OCI-LY3 (cell line): ENCODE measurements at regions not wholly inside any gene's neighbourhood (a gene's known extent, or its start where the extent isn't known, plus 50 kb on each side); places are given as distances from the start of the nearest gene placed in this dataset.

Experiments used
- H2AFZ ChIP-seq: fragments of 200-600, 300-600 bp; shearing (Covaris generic); 2 replicates; pipeline ENCODE4 v1.6.0; 2014; ENCODE audit warnings: antibody characterized with exemption, low read depth, low read length
- H3K27ac ChIP-seq: fragments of 200-600, 300-600 bp; sonication (generic); 2 replicates; pipeline ENCODE4 v1.5.1; 2014; ENCODE audit warnings: mild to moderate bottlenecking, low read length, moderate library complexity, mixed read lengths
- H3K27me3 ChIP-seq: fragments of 200-600, 300-600 bp; sonication (generic); 2 replicates; pipeline ENCODE4 v1.6.1; 2014; ENCODE audit warnings: low read depth, low read length, mixed read lengths
- H3K36me3 ChIP-seq: fragments of 200-600, 300-600 bp; sonication (generic); replicated peaks from 2 replicates; pipeline ENCODE3; 2014; ENCODE audit warnings: low read depth, low read length, mixed read lengths
- H3K4me1 ChIP-seq: fragments of 300-600, 200-600 bp; sonication (generic); 2 replicates; pipeline ENCODE4 v1.6.1; 2014; ENCODE audit warnings: low read length, mixed read lengths
- H3K4me2 ChIP-seq: fragments of 200-600, 300-600 bp; sonication (generic); 2 replicates; pipeline ENCODE4 v1.6.1; 2014; ENCODE audit warnings: low read length, mixed read lengths
- H3K4me3 ChIP-seq: fragments of 300-600, 200-600 bp; sonication (generic); 2 replicates; pipeline ENCODE4 v1.5.1; 2014; ENCODE audit warnings: antibody characterized with exemption, mild to moderate bottlenecking, low read length, moderate library complexity
- H3K79me2 ChIP-seq: fragments of 300-600, 200-600 bp; shearing (Covaris generic); 2 replicates; pipeline ENCODE4 v1.6.1; 2014; ENCODE audit warnings: mild to moderate bottlenecking, low read length, mixed read lengths
- H3K9ac ChIP-seq: fragments of 300-600, 200-600 bp; shearing (Covaris generic); 2 replicates; pipeline ENCODE4 v1.6.0; 2014; ENCODE audit warnings: mild to moderate bottlenecking, low read length, moderate library complexity
- H3K9me3 ChIP-seq: fragments of 200-600, 300-600 bp; shearing (Covaris generic); 2 replicates; pipeline ENCODE4 v1.6.1; 2014; ENCODE audit warnings: low read length, mixed read lengths; ENCODE audit not compliant: insufficient read depth
- H4K20me1 ChIP-seq: fragments of 200-600, 300-600 bp; sonication (generic); 2 replicates; pipeline ENCODE4 v1.6.1; 2016; ENCODE audit warnings: low read length, mixed read lengths; ENCODE audit not compliant: insufficient read depth
- EZH2phosphoT487 ChIP-seq: fragments of 200-600 bp; shearing (Covaris generic); IDR thresholded peaks from 2 replicates; pipeline ENCODE4 v1.6.1; 2018; ENCODE audit warnings: antibody characterized with exemption, mixed run types, low read depth
- TF ChIP-seq, protein P1 (sequence below): fragments of 200-600, 300-600 bp; sonication (generic); IDR thresholded peaks from 2 replicates; pipeline ENCODE4 v1.5.1; 2014; ENCODE audit warnings: antibody characterized with exemption, low read length, low read depth

DNA sequence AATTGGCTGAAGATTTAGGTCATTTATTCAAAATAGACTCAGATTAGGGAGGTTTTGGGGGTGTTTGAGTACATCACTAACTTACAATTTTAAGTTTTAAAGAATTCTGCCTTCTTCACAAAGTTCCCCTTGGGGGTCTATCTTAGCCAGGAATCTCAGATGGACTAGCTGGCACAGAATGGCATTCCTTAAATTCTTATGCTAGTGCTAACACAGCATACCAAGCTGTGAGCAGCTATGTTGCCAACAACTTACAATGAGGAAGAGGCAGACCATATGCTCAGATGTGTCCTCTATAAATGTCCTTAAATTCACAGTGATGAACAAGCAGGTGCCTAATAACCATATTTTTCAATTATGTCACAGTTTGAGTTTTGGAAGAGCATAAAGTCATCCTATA, 60.9 kb upstream of the NPHP3 start:
- TF ChIP-seq, protein P1, sequence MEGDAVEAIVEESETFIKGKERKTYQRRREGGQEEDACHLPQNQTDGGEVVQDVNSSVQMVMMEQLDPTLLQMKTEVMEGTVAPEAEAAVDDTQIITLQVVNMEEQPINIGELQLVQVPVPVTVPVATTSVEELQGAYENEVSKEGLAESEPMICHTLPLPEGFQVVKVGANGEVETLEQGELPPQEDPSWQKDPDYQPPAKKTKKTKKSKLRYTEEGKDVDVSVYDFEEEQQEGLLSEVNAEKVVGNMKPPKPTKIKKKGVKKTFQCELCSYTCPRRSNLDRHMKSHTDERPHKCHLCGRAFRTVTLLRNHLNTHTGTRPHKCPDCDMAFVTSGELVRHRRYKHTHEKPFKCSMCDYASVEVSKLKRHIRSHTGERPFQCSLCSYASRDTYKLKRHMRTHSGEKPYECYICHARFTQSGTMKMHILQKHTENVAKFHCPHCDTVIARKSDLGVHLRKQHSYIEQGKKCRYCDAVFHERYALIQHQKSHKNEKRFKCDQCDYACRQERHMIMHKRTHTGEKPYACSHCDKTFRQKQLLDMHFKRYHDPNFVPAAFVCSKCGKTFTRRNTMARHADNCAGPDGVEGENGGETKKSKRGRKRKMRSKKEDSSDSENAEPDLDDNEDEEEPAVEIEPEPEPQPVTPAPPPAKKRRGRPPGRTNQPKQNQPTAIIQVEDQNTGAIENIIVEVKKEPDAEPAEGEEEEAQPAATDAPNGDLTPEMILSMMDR = no peak
- no peak for TF ChIP-seq EZH2phosphoT487
- no peak overlapping the region for H3K27ac ChIP-seq
- no peaks in the 10 kb centered on the region for H4K20me1 ChIP-seq
- no peaks in the 10 kb centered on the region for H3K9me3 ChIP-seq
- H3K9ac ChIP-seq = no peak overlapping the region
- no peak overlapping the region for H3K4me2 ChIP-seq
- H2AFZ ChIP-seq = no peak overlapping the region
- no peaks in the 10 kb centered on the region for H3K4me1 ChIP-seq
- no peak overlapping the region for H3K4me3 ChIP-seq
- no peaks in the 10 kb centered on the region for H3K79me2 ChIP-seq
- 0 out of 2 replicates have a peak, but pooled peaks cover 2% of the 10 kb centered on the region for H3K27me3 ChIP-seq
- H3K36me3 ChIP-seq = no peaks in the 10 kb centered on the region

DNA sequence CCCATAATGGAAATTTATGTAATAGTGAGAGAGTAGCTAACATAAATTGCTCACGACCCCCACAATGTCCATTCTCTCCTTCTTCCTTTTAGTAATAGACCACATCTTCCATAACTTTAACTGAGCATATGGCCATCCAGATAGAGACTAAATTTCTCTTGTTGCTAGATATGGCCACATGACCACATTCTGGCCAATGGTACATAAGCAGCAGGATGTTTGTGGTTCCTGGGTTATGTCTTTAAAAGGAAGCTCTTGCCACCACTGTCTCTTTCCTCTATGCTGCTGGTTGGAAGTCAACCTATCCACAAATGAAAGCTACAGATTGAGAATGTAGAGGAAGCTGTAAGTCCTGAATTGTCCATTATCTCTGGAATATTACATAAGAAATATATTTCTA, 59.7 kb upstream of the NPHP3 start:
- Histone ChIP-seq H3K9me3 (no peaks in the 10 kb centered on the region), H3K27ac (no peak overlapping the region), H3K4me2 (no peak overlapping the region), H3K79me2 (no peaks in the 10 kb centered on the region), H3K4me3 (no peak overlapping the region), H3K36me3 (no peaks in the 10 kb centered on the region), H3K27me3 (0 out of 2 replicates have a peak, but pooled peaks cover 2% of the 10 kb centered on the region), H3K9ac (no peak overlapping the region), H2AFZ (no peak overlapping the region), H4K20me1 (no peaks in the 10 kb centered on the region), H3K4me1 (no peaks in the 10 kb centered on the region)
- no peak for TF ChIP-seq EZH2phosphoT487
- TF ChIP-seq, protein P1 = no peak

DNA sequence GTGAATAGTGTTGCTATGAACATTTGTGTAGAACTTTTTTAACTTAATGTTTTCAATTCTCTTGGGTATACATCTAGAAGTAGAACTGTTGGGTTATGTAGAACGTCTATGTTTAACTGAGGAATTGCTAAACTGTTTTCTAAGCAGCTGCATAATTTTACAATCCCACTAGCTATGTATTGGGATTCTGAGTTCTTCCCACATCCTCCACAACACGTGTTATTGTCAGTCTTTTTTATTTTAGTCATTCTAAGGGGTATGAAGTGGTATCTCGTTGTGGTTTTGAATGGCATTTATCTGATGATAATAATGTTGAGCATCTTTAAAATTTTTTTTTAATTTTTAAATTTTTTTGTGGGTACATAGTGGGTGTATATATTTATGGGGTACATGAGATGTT, 55.0 kb upstream of the NPHP3 start:
- Histone ChIP-seq H3K4me3 (no peak overlapping the region), H3K27me3 (0 out of 2 replicates have a peak, but pooled peaks cover 5% of the 10 kb centered on the region), H3K9me3 (no peaks in the 10 kb centered on the region), H3K36me3 (no peaks in the 10 kb centered on the region), H2AFZ (no peak overlapping the region), H4K20me1 (no peaks in the 10 kb centered on the region), H3K9ac (no peak overlapping the region), H3K27ac (no peak overlapping the region), H3K4me1 (no peaks in the 10 kb centered on the region), H3K79me2 (no peaks in the 10 kb centered on the region), H3K4me2 (no peak overlapping the region)
- no peak for TF ChIP-seq EZH2phosphoT487
- TF ChIP-seq, protein P1 = no peak

DNA sequence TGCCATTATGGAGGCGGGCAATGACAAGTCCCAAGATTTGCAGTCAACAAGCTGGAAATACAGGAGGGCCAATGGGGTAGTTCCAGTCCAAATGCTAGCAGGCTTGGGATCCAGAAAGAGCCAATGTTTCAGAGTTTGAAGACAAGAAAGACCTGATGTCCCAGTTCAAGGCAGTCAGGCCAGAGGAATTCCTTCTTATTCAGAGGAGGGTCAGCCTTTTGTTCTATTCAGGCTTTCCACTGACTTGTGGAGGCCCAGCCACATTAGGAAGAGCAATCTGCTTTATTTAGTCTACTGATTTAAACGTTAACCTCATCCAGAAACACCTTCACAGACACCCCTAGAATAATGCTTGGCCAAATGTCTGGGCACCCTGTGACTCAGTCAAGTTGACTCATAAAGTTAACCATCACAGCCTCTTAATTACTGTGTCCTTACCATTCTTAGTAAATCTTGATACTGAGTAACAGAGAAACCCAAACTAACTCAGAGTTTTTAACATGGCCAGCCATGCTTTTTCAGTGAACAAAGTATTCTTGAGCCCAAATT, 50.9 kb upstream of the NPHP3 start:
- H3K79me2 ChIP-seq = no peaks in the 10 kb centered on the region
- no peak overlapping the region for H3K4me2 ChIP-seq
- no peak overlapping the region for H3K27ac ChIP-seq
- no peaks in the 10 kb centered on the region for H3K36me3 ChIP-seq
- H3K4me1 ChIP-seq = no peaks in the 10 kb centered on the region
- H4K20me1 ChIP-seq = no peaks in the 10 kb centered on the region
- H3K4me3 ChIP-seq = no peak overlapping the region
- H3K9me3 ChIP-seq = no peaks in the 10 kb centered on the region
- TF ChIP-seq EZH2phosphoT487 = no peak
- no peak overlapping the region for H3K9ac ChIP-seq
- peaks cover 16% of the 10 kb centered on the region; the same call in 1 of the 2 replicates for H3K27me3 ChIP-seq
- no peak overlapping the region for H2AFZ ChIP-seq
